ENCODE measurements at regions not wholly inside any gene's neighbourhood (a gene's known extent, or its start where the extent isn't known, plus 50 kb on each side); places are given as distances from the start of the nearest gene placed in this dataset.

- Histone ChIP-seq H3K9me3 (ENCODE audit: low read depth, low read length) (peaks cover 3% of the 10 kb centered on the region), H3K27me3 (ENCODE audit: insufficient read depth, low read length) (no peaks in the 10 kb centered on the region), H3K27ac (ENCODE audit: low read depth, low read length) (no peak overlapping the region), H3K79me2 (ENCODE audit: insufficient read depth, low read length) (no peaks in the 10 kb centered on the region), H3K4me2 (ENCODE audit: insufficient read depth, low read length) (no peak overlapping the region), H3K4me3 (ENCODE audit: insufficient read depth, low read length) (no peak overlapping the region), H2AFZ (ENCODE audit: low read length) (no peak overlapping the region), H3K4me1 (ENCODE audit: insufficient read depth, low read length) (no peaks in the 10 kb centered on the region), H4K20me1 (ENCODE audit: insufficient read depth, low read length) (no peaks in the 10 kb centered on the region), H3K36me3 (ENCODE audit: insufficient read depth, low read length) (no peaks in the 10 kb centered on the region)
- DNase-seq (ENCODE audit: insufficient read length, low spot score, missing footprints) = no peak
- no peak for TF ChIP-seq CTCF (IDR thresholded peaks at IDR 0.05; ENCODE audit: extremely low read depth, low read depth, low read length)
Measured at GRCh38 chr14:32259368-32260013, 56.4 kb upstream of the RNU6-8 start.

GRCh38 chr14:32263939-32264567, 61.0 kb upstream of the RNU6-8 start:
- Histone ChIP-seq H3K4me1 (ENCODE audit: insufficient read depth, low read length) (no peaks in the 10 kb centered on the region), H3K79me2 (ENCODE audit: insufficient read depth, low read length) (no peaks in the 10 kb centered on the region), H3K27me3 (ENCODE audit: insufficient read depth, low read length) (no peaks in the 10 kb centered on the region), H2AFZ (ENCODE audit: low read length) (no peak overlapping the region), H3K9me3 (ENCODE audit: low read depth, low read length) (peaks cover 3% of the 10 kb centered on the region), H3K4me3 (ENCODE audit: insufficient read depth, low read length) (no peak overlapping the region), H3K27ac (ENCODE audit: low read depth, low read length) (no peak overlapping the region), H3K4me2 (ENCODE audit: insufficient read depth, low read length) (no peak overlapping the region), H4K20me1 (ENCODE audit: insufficient read depth, low read length) (no peaks in the 10 kb centered on the region), H3K36me3 (ENCODE audit: insufficient read depth, low read length) (no peaks in the 10 kb centered on the region)
- no peak for DNase-seq (ENCODE audit: insufficient read length, low spot score, missing footprints)
- TF ChIP-seq CTCF (IDR thresholded peaks at IDR 0.05; ENCODE audit: extremely low read depth, low read depth, low read length) = no peak

- H3K4me3 ChIP-seq (ENCODE audit: insufficient read depth, low read length) = no peak overlapping the region
- no peak overlapping the region for H3K4me2 ChIP-seq (ENCODE audit: insufficient read depth, low read length)
- H3K79me2 ChIP-seq (ENCODE audit: insufficient read depth, low read length) = no peaks in the 10 kb centered on the region
- peaks cover 3% of the 10 kb centered on the region for H3K9me3 ChIP-seq (ENCODE audit: low read depth, low read length)
- no peak overlapping the region for H2AFZ ChIP-seq (ENCODE audit: low read length)
- H3K36me3 ChIP-seq (ENCODE audit: insufficient read depth, low read length) = no peaks in the 10 kb centered on the region
- DNase-seq (ENCODE audit: insufficient read length, low spot score, missing footprints) = no peak
- H3K27me3 ChIP-seq (ENCODE audit: insufficient read depth, low read length) = no peaks in the 10 kb centered on the region
- H4K20me1 ChIP-seq (ENCODE audit: insufficient read depth, low read length) = no peaks in the 10 kb centered on the region
- no peak overlapping the region for H3K27ac ChIP-seq (ENCODE audit: low read depth, low read length)
- H3K4me1 ChIP-seq (ENCODE audit: insufficient read depth, low read length) = no peaks in the 10 kb centered on the region
- no peak for TF ChIP-seq CTCF (IDR thresholded peaks at IDR 0.05; ENCODE audit: extremely low read depth, low read depth, low read length)
Measured at GRCh38 chr14:32265584-32265983, 62.5 kb upstream of the RNU6-8 start.

- Histone ChIP-seq H3K27ac (ENCODE audit: low read depth, low read length) (no peak overlapping the region), H3K4me2 (ENCODE audit: insufficient read depth, low read length) (no peak overlapping the region), H3K79me2 (ENCODE audit: insufficient read depth, low read length) (no peaks in the 10 kb centered on the region), H3K27me3 (ENCODE audit: insufficient read depth, low read length) (peaks cover 4% of the 10 kb centered on the region), H3K4me1 (ENCODE audit: insufficient read depth, low read length) (no peaks in the 10 kb centered on the region), H3K36me3 (ENCODE audit: insufficient read depth, low read length) (no peaks in the 10 kb centered on the region), H2AFZ (ENCODE audit: low read length) (no peak overlapping the region), H3K9me3 (ENCODE audit: low read depth, low read length) (no peaks in the 10 kb centered on the region), H3K4me3 (ENCODE audit: insufficient read depth, low read length) (no peak overlapping the region), H4K20me1 (ENCODE audit: insufficient read depth, low read length) (no peaks in the 10 kb centered on the region)
- no peak for TF ChIP-seq CTCF (IDR thresholded peaks at IDR 0.05; ENCODE audit: extremely low read depth, low read depth, low read length)
- DNase-seq (ENCODE audit: insufficient read length, low spot score, missing footprints) = no peak
Measured at GRCh38 chr14:32277998-32278397, 51.1 kb upstream of the AKAP6 start.

All from osteoblast (primary cell).